IMR-90 (cell line): ENCODE measurements at regions not wholly inside any gene's neighbourhood (a gene's known extent, or its start where the extent isn't known, plus 50 kb on each side); places are given as distances from the start of the nearest gene placed in this dataset.

Experiments
- ATAC-seq: fragments of 200-7000 bp; cut with Tn5 transposase; 2 replicates; pipeline ENCODE4 v1.9.1; 2020; ENCODE audit warnings: low read depth, mild to moderate bottlenecking, moderate library complexity
- BruUV-seq: library from RNA; stranded (reverse); fragments of 400-500 nt; replicated peaks from 2 replicates; lab custom pipeline; 2021; lab: Mats Ljungman, UMichigan
- CTCF ChIA-PET: fragments of 300-600 bp; formaldehyde crosslinking; extraction: SDS; loops from one replicate; lab custom pipeline; 2021; ENCODE audit warnings: antibody characterized with exemption; lab: Yijun Ruan, JAX
- POLR2A ChIA-PET: fragments of 300-600 bp; sonication (Branson Sonifier 250); formaldehyde crosslinking; loops from one replicate; lab custom pipeline; 2022; ENCODE audit warnings: antibody characterized with exemption; ENCODE audit not compliant: unreplicated experiment; lab: Charles Lee
- DNase-seq: peaks from one replicate; pipeline ENCODE4 v3.0.0; 2013
- H2AFZ ChIP-seq: replicated peaks from 2 replicates; pipeline ENCODE3; 2013; ENCODE audit warnings: low read length, mild to moderate bottlenecking; ENCODE audit not compliant: poor library complexity
- H2AK5ac ChIP-seq: 2 replicates; pipeline ENCODE4 v1.6.1; 2013; ENCODE audit warnings: low read depth, low read length, inconsistent platforms
- H2AK9ac ChIP-seq: replicated peaks from 2 replicates; pipeline ENCODE3; 2013; ENCODE audit warnings: mild to moderate bottlenecking, low read depth, low read length, moderate library complexity; ENCODE audit not compliant: poor library complexity
- H2BK120ac ChIP-seq: 2 replicates; pipeline ENCODE4 v1.6.1; 2013; ENCODE audit warnings: low read depth, low read length, inconsistent platforms
- H2BK15ac ChIP-seq: 3 replicates; pipeline ENCODE4 v1.6.1; 2013; ENCODE audit warnings: low read depth, low read length, inconsistent platforms
- H2BK20ac ChIP-seq: 2 replicates; pipeline ENCODE4 v1.6.1; 2013; ENCODE audit warnings: low read depth, mild to moderate bottlenecking, inconsistent platforms, low read length, moderate library complexity
- H2BK5ac ChIP-seq: 2 replicates; pipeline ENCODE4 v1.6.1; 2013; ENCODE audit warnings: mild to moderate bottlenecking, low read depth, low read length, inconsistent platforms; ENCODE audit not compliant: poor library complexity, severe bottlenecking
- H3K14ac ChIP-seq: replicated peaks from 2 replicates; pipeline ENCODE4 v1.6.1; 2013; ENCODE audit warnings: low read depth, low read length, inconsistent platforms
- H3K18ac ChIP-seq: 2 replicates; pipeline ENCODE4 v1.6.1; 2013; ENCODE audit warnings: low read depth, low read length, control low read depth
- H3K23ac ChIP-seq: 2 replicates; pipeline ENCODE4 v1.6.1; 2013; ENCODE audit warnings: low read depth, low read length, inconsistent platforms
- H3K27ac ChIP-seq: 2 replicates; pipeline ENCODE4 v1.5.1; 2013; ENCODE audit warnings: mild to moderate bottlenecking, control low read depth, low read length; ENCODE audit not compliant: insufficient read depth
- H3K27me3 ChIP-seq: 2 replicates; pipeline ENCODE4 v1.6.1; 2013; ENCODE audit warnings: low read length; ENCODE audit not compliant: control insufficient read depth, insufficient read depth
- H3K36me3 ChIP-seq: 2 replicates; pipeline ENCODE4 v1.6.1; 2013; ENCODE audit warnings: low read length, mixed read lengths; ENCODE audit not compliant: control insufficient read depth, insufficient read depth
- H3K4ac ChIP-seq: 2 replicates; pipeline ENCODE4 v1.6.1; 2013; ENCODE audit warnings: low read depth, low read length, inconsistent platforms
- H3K4me1 ChIP-seq: 2 replicates; pipeline ENCODE4 v1.6.1; 2013; ENCODE audit warnings: low read length, mixed read lengths; ENCODE audit not compliant: control insufficient read depth, insufficient read depth
- H3K4me2 ChIP-seq: 2 replicates; pipeline ENCODE4 v1.6.1; 2013; ENCODE audit warnings: low read depth, mild to moderate bottlenecking, control low read depth, low read length, moderate library complexity
- H3K4me3 ChIP-seq: 2 replicates; pipeline ENCODE4 v1.5.1; 2013; ENCODE audit warnings: low read depth, mild to moderate bottlenecking, control low read depth, low read length, moderate library complexity; ENCODE audit not compliant: insufficient read depth
- H3K56ac ChIP-seq: 2 replicates; pipeline ENCODE4 v1.6.1; 2013; ENCODE audit warnings: low read length, inconsistent platforms; ENCODE audit not compliant: insufficient read depth; ENCODE audit errors: extremely low read depth
- H3K79me1 ChIP-seq, 2 experiments: 2 replicates each; pipeline ENCODE4 v1.6.1; 2013; ENCODE audit warnings: low read length in 2 of 2, inconsistent platforms in 1 of 2, low read depth in 1 of 2
- H3K9ac ChIP-seq: 2 replicates; pipeline ENCODE4 v1.6.1; 2013; ENCODE audit warnings: low read depth, low read length, control low read depth
- H3K9me1 ChIP-seq: 2 replicates; pipeline ENCODE4 v1.6.1; 2013; ENCODE audit warnings: low read length, inconsistent platforms; ENCODE audit not compliant: insufficient read depth
- H3K9me3 ChIP-seq: 2 replicates; pipeline ENCODE4 v1.6.1; 2013; ENCODE audit warnings: low read length; ENCODE audit not compliant: control insufficient read depth, insufficient read depth
- H4K20me1 ChIP-seq: 2 replicates; pipeline ENCODE4 v1.6.1; 2013; ENCODE audit warnings: low read length, inconsistent platforms; ENCODE audit not compliant: insufficient read depth
- H4K5ac ChIP-seq: 2 replicates; pipeline ENCODE4 v1.6.1; 2013; ENCODE audit warnings: mild to moderate bottlenecking, low read depth, low read length, control low read depth
- H4K8ac ChIP-seq, 2 experiments: 2 replicates each; pipeline ENCODE4 v1.6.1; 2013; ENCODE audit warnings: low read depth in 2 of 2, low read length in 2 of 2, control low read depth in 1 of 2, inconsistent platforms in 1 of 2
- H4K91ac ChIP-seq: 2 replicates; pipeline ENCODE4 v1.6.1; 2013; ENCODE audit warnings: low read depth, low read length, inconsistent platforms; ENCODE audit not compliant: insufficient read depth
- BHLHE40 ChIP-seq: fragments of 150-350 bp; IDR thresholded peaks from 2 replicates; pipeline ENCODE4 v1.6.1; 2016; ENCODE audit warnings: mild to moderate bottlenecking, low read depth, low read length
- CEBPB ChIP-seq: IDR thresholded peaks from 2 replicates; pipeline ENCODE4 v1.6.1; 2012; ENCODE audit warnings: low read depth, low read length, improper control_type of control experiment
- CTCF ChIP-seq: conservative IDR thresholded peaks from 2 replicates; pipeline ENCODE4 v1.5.1; 2012; ENCODE audit warnings: mild to moderate bottlenecking, low read depth, low read length, improper control_type of control experiment
- MXI1 ChIP-seq: IDR thresholded peaks from 2 replicates; pipeline ENCODE4 v1.6.1; 2012; ENCODE audit warnings: low read depth, mild to moderate bottlenecking, low read length, moderate library complexity, borderline replicate concordance
- WGBS, 2 experiments: methylation state at CpG; one replicate each; pipeline versions ENCODE4 v1.1.5 to v1.1.7; 2013; ENCODE audit warnings: missing lambda C conversion rate in 2 of 2; ENCODE audit not compliant: insufficient read length in 1 of 2; ENCODE audit errors: extremely low coverage in 2 of 2; 5-methylcytosine and 5-hydroxymethylcytosine counted together
- dilution Hi-C: fragments of 300-500 bp; cut with HindIII; formaldehyde crosslinking; loops from one replicate; pipeline ENCODE4 v1.14.3; 2018; ENCODE audit warnings: low sequenced_read_pairs; ENCODE audit not compliant: unreplicated experiment
- in situ Hi-C: fragments of 300-500 bp; cut with MboI; formaldehyde crosslinking; loops from 3 replicates; pipeline ENCODE4 v1.14.3; 2019; ENCODE audit warnings: low sequenced_read_pairs, inconsistent platforms, mixed read lengths
- intact Hi-C: fragments of 100-400 bp; cut with micrococcal nuclease; formaldehyde crosslinking; loops from 2 replicates; pipeline ENCODE4 v1.10.0; 2022

DNA sequence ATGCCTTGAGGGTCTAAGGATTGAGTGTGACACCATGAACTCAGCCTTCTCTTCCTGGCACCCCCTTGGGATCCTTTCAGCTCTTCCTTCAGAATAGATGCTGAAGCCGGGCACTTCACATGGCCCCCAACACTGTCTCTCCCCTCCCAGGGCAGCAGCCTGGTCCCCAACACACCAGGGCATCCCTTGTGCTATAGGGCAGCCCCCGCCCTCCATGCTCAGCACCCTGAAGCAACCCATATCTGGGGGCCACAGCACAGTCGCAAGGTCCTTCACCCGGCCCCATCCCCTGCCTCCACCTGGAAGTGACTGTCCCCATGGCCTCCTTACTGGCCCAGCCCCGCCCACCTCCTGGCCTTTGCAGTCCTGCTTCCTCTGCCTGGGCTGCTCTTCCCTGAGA lies 143.1 kb downstream of the C16orf95 start:
- Histone ChIP-seq H3K79me1 (no peaks in the 10 kb centered on the region), H3K14ac (no peak overlapping the region), H4K5ac (no peak overlapping the region), H2BK5ac (no peak overlapping the region), H3K18ac (no peak overlapping the region), H2BK20ac (no peak overlapping the region), H4K91ac (no peak overlapping the region), H3K9me3 (peaks cover 5% of the 10 kb centered on the region), H3K56ac (no peak overlapping the region), H3K4me3 (no peak overlapping the region), H2BK15ac (no peak overlapping the region), H3K9me1 (peaks cover under 1% of the 10 kb centered on the region; the same call in 1 of the 2 replicates), H3K27me3 (peaks cover 15% of the 10 kb centered on the region), H3K36me3 (no peaks in the 10 kb centered on the region), H3K4ac (no peak overlapping the region), H3K4me2 (no peak overlapping the region), H2BK120ac (no peak overlapping the region), H3K4me1 (peaks cover 4% of the 10 kb centered on the region; the same call in 1 of the 2 replicates), H3K23ac (no peak overlapping the region), H3K9ac (no peak overlapping the region), H3K27ac (no peak overlapping the region), H2AFZ (no peak overlapping the region), H4K20me1 (no peaks in the 10 kb centered on the region), H2AK9ac (peak overlapping the region; percentile 39), H4K8ac (no peak overlapping the region), H2AK5ac (no peak overlapping the region)
- intact Hi-C loops (no loop called here), dilution Hi-C loops (no loop called here), in situ Hi-C loops (no loop called here)
- TF ChIP-seq CTCF, result no peak
- TF ChIP-seq MXI1, result no peak
- TF ChIP-seq CEBPB, result no peak
- no peak for TF ChIP-seq BHLHE40
- POLR2A ChIA-PET, result no interaction called here
- CTCF ChIA-PET, result no interaction called here
- 85% methylated on average over 4 of the region's 5 CpGs; no CpG with 5 or more reads in 1 of the 2 experiments for WGBS, 2 experiments
- ATAC-seq, result no peak
- DNase-seq, result no peak
- no TSS peak for BruUV-seq
